HUES48 (cell line): ENCODE measurements at regions not wholly inside any gene's neighbourhood (a gene's known extent, or its start where the extent isn't known, plus 50 kb on each side); places are given as distances from the start of the nearest gene placed in this dataset.

ENCODE experiments used
- H3K27ac ChIP-seq: one replicate; pipeline ENCODE4 v1.7.0; 2013; ENCODE audit warnings: low read depth, low read length, inconsistent platforms
- H3K27me3 ChIP-seq: 2 replicates; pipeline ENCODE4 v1.6.1; 2013; ENCODE audit warnings: mild to moderate bottlenecking, low read length; ENCODE audit not compliant: control insufficient read depth, insufficient read depth
- H3K36me3 ChIP-seq: 2 replicates; pipeline ENCODE4 v1.6.1; 2013; ENCODE audit warnings: low read length; ENCODE audit not compliant: control insufficient read depth, insufficient read depth
- H3K4me1 ChIP-seq: 2 replicates; pipeline ENCODE4 v1.6.1; 2013; ENCODE audit warnings: mild to moderate bottlenecking, low read length; ENCODE audit not compliant: control insufficient read depth, insufficient read depth
- H3K4me3 ChIP-seq: 2 replicates; pipeline ENCODE4 v1.5.1; 2013; ENCODE audit warnings: mild to moderate bottlenecking, low read depth, low read length
- H3K9ac ChIP-seq: 2 replicates; pipeline ENCODE4 v1.6.1; 2013; ENCODE audit warnings: mild to moderate bottlenecking, low read depth, low read length, moderate library complexity
- H3K9me3 ChIP-seq: 2 replicates; pipeline ENCODE4 v1.6.1; 2013; ENCODE audit warnings: low read length; ENCODE audit not compliant: control insufficient read depth, insufficient read depth

DNA sequence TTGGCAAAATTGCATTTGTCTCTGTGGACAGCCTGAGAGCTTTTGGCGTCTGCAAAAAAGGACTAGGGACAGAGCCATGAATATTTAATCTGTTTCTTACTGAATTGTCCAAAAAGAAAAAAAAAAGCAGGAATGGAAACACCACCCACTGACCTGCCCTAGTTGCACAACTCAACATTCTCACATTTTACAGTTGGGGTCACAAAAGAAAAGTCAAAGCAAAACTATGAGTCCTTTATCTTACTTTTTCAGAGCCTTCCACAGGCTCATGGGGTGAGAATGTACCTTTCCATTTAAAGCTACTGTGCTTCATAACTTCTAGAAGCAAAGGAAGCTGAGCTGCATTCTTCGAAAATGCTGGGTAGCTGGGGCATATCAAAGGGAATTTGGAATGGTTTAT is 225.7 kb downstream of the FAM76B start:
- no peak overlapping the region for H3K27ac ChIP-seq
- H3K9ac ChIP-seq = no peak overlapping the region
- H3K9me3 ChIP-seq = peaks cover 5% of the 10 kb centered on the region; the same call in 1 of the 2 replicates
- H3K4me3 ChIP-seq = no peak overlapping the region
- no peaks in the 10 kb centered on the region for H3K4me1 ChIP-seq
- no peaks in the 10 kb centered on the region for H3K27me3 ChIP-seq
- H3K36me3 ChIP-seq = no peaks in the 10 kb centered on the region

DNA sequence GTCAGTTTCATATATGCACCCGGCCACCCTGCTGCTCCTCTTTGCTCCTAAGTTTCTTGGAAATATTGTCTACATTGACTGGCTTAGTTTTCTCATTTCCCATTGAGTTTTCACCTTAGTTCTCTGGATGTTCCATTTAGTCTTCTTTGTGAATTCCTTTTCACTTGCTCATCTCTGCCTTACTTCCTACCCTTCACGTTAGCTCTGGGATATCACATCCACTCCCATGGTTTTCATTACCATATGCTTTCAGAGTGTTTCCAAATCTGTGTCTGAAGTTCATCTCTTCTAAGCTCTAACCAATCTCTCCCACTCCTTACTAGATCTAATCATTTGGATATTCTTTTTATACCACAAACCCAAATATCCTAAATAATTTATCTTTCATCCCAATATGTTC is 226.4 kb downstream of the FAM76B start:
- Histone ChIP-seq H3K4me1 (no peaks in the 10 kb centered on the region), H3K9ac (no peak overlapping the region), H3K4me3 (no peak overlapping the region), H3K27me3 (no peaks in the 10 kb centered on the region), H3K27ac (no peak overlapping the region), H3K36me3 (no peaks in the 10 kb centered on the region), H3K9me3 (no peaks in the 10 kb centered on the region)

DNA sequence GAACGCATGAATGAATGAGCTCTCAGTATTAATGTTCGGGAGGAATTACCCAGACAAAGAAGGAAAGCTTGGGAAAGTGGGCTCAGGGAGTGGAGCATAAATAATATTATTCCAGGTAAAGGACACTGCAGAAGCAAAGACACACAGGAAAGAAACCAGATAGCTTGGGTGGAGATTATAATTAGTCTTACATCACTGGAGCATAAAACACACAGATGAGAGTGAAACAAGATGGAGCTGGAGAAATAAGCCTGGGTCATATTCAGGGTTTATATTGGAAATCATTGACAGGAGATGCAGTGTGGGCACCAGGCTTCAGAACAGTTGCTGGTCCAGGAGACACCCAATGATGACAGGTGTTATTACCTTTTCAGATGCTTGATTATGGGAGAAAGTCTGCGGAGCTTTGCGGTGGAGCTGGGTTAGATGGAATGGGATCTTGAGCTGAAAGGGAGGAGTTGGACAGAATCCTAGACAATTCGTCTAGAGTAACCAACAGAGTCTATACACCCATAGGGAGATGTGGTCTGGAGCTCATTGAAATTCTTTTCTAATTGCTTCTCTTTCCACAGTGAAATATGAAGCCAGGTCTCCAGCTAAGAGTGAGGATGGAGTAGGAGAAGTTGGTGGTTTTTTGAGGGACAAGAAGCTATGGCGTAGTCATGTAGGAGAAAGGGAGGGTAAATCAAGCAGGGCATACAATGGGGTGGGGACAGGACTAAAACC is 227.2 kb downstream of the FAM76B start:
- Histone ChIP-seq H3K27ac (no peak overlapping the region), H3K36me3 (no peaks in the 10 kb centered on the region), H3K27me3 (no peaks in the 10 kb centered on the region), H3K4me3 (no peak overlapping the region), H3K9me3 (no peaks in the 10 kb centered on the region), H3K4me1 (no peaks in the 10 kb centered on the region), H3K9ac (no peak overlapping the region)

DNA sequence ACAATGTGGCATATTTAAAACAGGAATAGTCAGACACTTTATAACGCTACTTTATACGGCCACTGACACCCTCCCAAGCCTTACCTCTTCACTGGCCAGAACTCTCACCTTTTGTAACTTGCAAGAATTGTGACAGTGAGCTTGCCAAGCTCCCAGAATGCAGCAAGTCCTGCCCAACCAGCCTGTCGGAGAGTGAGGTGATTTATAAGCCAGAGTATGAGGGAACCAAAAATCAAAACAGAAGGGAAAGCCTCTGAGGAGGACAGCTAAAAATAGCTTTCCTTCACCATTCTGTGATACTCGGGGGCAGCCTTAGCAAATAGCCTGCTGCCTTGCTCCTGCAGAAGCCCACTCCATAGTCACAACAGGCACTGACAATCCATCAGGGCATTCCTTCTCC is 229.7 kb downstream of the FAM76B start:
- Histone ChIP-seq H3K27ac (no peak overlapping the region), H3K4me3 (no peak overlapping the region), H3K9me3 (no peaks in the 10 kb centered on the region), H3K36me3 (no peaks in the 10 kb centered on the region), H3K27me3 (no peaks in the 10 kb centered on the region), H3K4me1 (peaks cover 13% of the 10 kb centered on the region), H3K9ac (no peak overlapping the region)

DNA sequence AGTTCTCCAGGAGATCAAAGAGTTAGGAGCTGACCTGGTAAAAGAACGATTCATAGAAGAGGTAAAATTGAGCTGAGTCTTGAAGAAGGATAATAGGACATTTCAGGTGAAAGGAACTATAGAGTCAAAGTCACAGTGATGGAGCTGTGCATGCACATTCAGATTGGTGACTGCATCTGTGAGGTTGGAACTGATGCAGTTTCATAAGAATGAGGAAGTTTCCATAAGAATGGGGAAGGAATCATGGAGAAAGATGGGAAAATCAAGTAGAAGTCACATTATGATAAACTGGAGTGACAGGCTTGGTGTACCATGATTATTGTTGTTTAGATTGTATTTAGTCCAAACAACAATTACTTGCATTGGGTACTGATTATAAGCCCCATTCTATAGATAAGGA is 232.2 kb downstream of the FAM76B start:
- Histone ChIP-seq H3K36me3 (no peaks in the 10 kb centered on the region), H3K27ac (no peak overlapping the region), H3K9me3 (no peaks in the 10 kb centered on the region), H3K4me1 (peaks cover 13% of the 10 kb centered on the region), H3K27me3 (no peaks in the 10 kb centered on the region), H3K4me3 (no peak overlapping the region), H3K9ac (no peak overlapping the region)

DNA sequence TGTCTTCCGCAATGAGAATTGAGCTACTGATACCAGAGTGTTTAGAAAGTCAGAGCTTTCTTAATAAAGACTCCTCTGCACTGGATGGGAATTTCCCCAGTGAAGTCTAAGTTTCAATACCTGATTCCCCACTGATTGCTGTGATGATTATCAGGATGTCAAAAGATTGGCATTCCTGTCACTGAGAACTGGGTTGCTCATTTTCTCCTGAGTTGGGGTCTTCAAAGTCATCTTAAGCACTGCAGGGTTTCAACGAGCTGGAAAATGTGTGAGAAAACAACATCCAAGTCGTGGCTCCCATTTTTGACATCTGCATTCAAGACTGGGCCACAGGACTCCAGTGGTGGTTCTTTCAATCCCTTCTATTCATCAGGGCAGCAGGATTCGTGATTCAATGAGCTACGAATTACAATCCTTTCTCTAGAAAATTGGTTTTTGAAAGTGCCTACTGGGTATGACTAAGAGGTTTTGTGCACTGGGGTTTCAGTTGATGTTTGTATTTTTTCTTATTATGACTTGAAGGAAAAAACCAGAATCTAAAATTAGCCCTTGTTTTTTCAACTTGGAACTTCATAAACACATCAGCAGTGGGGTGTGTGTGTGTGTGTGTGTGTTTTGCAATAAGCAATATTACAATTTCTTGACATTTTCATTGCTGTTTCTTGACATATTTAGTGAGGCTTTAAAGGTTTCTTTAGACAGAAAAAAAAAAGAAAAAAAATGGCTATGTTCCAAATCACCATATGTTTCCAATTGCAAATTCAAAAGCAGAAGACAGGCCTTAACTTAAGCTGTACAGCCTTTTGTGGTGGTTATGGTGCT is 233.0 kb downstream of the FAM76B start:
- H3K9ac ChIP-seq = no peak overlapping the region
- no peak overlapping the region for H3K4me3 ChIP-seq
- H3K27ac ChIP-seq = peak overlapping the region; percentile 95
- H3K36me3 ChIP-seq = no peaks in the 10 kb centered on the region
- H3K27me3 ChIP-seq = no peaks in the 10 kb centered on the region
- no peaks in the 10 kb centered on the region for H3K9me3 ChIP-seq
- peaks cover 13% of the 10 kb centered on the region for H3K4me1 ChIP-seq

DNA sequence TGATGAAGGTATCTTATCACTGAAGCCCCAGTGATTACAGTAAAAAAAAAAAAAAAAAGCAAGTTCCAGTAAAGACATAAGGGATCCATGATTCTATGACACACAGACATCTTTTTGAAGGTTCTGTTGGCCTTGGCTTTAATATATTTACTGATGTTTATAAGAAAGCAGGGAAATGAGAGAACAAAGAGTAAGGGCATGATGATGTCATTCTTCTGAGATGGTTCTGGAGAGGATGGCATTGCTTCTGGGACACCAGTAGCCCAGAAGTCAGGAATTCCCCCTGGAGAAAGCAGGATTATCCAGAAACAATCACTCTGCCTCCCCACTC is 233.6 kb downstream of the FAM76B start:
- Histone ChIP-seq H3K9ac (no peak overlapping the region), H3K27me3 (no peaks in the 10 kb centered on the region), H3K4me3 (no peak overlapping the region), H3K36me3 (no peaks in the 10 kb centered on the region), H3K9me3 (no peaks in the 10 kb centered on the region), H3K4me1 (peaks cover 13% of the 10 kb centered on the region), H3K27ac (peak overlapping the region; percentile 95)

DNA sequence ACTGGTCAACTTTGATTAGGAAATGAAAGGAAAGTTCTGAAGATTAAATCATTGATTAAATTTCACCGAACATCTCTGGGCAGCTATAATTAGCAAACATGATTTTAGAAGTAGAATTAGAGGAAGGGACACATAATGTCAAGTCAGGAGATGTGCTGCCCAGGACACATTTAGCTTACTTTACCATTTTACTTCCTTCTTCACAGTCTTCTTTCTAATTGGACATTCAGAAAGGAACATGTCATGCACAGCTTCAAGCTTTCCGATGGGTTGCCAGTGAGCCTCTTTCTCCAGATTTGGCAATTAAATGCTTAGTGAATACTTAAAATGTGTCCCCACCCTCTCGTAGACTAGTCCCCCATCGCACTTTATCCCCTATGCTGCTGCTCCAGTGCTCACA is 234.7 kb downstream of the FAM76B start:
- H3K4me1 ChIP-seq = peaks cover 13% of the 10 kb centered on the region
- H3K4me3 ChIP-seq = no peak overlapping the region
- H3K27ac ChIP-seq = no peak overlapping the region
- H3K9me3 ChIP-seq = no peaks in the 10 kb centered on the region
- H3K9ac ChIP-seq = no peak overlapping the region
- H3K36me3 ChIP-seq = no peaks in the 10 kb centered on the region
- no peaks in the 10 kb centered on the region for H3K27me3 ChIP-seq

DNA sequence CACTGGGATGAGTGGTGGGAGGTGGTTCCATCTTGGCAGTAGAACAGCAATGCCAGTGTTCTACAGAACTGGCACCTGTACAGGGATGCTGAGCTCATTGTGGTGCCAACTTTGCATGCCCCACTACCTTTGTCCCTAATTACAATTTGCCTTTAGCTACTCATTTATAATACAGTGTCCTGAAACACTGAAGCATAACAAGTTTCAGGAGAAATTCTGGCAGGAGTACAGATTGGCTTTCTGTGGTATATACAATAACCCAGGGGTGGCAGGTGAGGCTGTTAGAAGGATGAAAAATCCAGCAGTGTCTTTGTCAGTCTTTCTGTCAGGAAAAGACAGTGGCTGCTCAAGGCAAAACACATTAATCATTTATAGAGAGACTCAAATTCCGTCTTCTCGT is 240.3 kb downstream of the FAM76B start:
- no peaks in the 10 kb centered on the region for H3K27me3 ChIP-seq
- no peak overlapping the region for H3K9ac ChIP-seq
- H3K36me3 ChIP-seq = no peaks in the 10 kb centered on the region
- H3K4me1 ChIP-seq = no peaks in the 10 kb centered on the region
- H3K27ac ChIP-seq = no peak overlapping the region
- H3K9me3 ChIP-seq = no peaks in the 10 kb centered on the region
- H3K4me3 ChIP-seq = no peak overlapping the region

DNA sequence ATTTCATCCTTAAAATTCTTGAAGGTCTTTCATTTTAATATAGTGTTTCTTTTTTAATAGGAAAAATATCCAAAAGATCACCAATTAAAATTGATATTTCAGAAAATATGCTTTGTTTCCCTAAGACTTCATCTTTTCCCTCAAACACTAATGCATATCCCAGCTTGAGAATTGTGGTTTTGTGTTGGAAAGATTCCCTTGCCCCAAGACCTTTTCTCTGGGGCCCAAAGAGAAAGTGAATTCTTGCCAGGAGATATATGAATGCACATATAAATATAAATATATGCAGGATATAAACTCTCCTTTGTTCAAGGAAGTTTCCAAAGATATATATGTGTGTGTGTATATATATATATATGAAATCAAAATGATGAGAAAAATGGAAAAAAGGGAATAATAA is 241.2 kb downstream of the FAM76B start:
- Histone ChIP-seq H3K27ac (no peak overlapping the region), H3K27me3 (no peaks in the 10 kb centered on the region), H3K36me3 (no peaks in the 10 kb centered on the region), H3K4me1 (no peaks in the 10 kb centered on the region), H3K9ac (no peak overlapping the region), H3K4me3 (no peak overlapping the region), H3K9me3 (no peaks in the 10 kb centered on the region)

DNA sequence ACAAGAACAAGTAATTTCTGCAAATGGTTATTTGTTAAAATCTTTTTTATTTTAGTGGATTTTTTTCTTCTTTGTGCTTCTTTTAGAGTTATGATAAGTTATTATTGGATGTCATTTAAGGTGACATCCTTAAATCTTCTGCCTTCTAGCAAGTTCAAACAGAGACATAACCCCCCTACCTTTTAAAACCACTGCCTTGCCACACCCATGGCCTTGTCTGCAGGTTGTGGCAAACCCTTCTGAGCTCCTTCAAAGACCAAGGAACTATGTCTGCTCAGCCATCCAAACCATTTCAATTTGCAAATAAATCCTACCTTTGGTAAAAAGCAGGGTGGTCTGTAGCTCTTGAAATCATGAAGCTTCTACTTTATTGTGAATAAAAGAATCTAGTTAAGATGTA is 241.6 kb downstream of the FAM76B start:
- Histone ChIP-seq H3K27ac (no peak overlapping the region), H3K9ac (no peak overlapping the region), H3K27me3 (no peaks in the 10 kb centered on the region), H3K9me3 (no peaks in the 10 kb centered on the region), H3K36me3 (no peaks in the 10 kb centered on the region), H3K4me1 (no peaks in the 10 kb centered on the region), H3K4me3 (no peak overlapping the region)
